DMS153 (cell line): ENCODE measurements at regions not wholly inside any gene's neighbourhood (a gene's known extent, or its start where the extent isn't known, plus 50 kb on each side); places are given as distances from the start of the nearest gene placed in this dataset.
"Not testable (repeated sequence)": the region's sequence is repeated elsewhere in the genome, so short reads cannot be mapped to it uniquely, and the experiment has no call there.

ENCODE experiments used
- DNase-seq: peaks from one replicate; lab custom pipeline; 2025; lab: John Stamatoyannopoulos, UW

DNA sequence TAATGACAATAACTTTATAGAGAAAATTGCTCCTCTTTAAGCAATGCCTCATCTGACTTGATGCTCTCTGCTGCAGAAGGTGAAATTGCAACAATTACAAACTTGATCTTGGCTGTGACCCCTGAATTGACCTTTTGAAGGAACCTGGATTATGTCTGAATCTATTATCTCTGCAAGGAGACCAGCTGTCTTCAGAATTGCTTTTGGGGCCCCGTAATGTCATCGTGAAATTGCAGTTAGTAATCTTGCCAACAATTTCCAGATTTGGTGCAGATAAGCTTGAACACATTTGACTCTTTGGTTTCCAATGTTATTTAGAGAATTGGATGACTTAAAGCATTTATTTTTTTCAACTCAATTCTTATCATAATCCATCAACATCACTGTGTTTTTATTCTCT lies 520.6 kb downstream of the CCSER2 start:
- DNase-seq: no peak

DNA sequence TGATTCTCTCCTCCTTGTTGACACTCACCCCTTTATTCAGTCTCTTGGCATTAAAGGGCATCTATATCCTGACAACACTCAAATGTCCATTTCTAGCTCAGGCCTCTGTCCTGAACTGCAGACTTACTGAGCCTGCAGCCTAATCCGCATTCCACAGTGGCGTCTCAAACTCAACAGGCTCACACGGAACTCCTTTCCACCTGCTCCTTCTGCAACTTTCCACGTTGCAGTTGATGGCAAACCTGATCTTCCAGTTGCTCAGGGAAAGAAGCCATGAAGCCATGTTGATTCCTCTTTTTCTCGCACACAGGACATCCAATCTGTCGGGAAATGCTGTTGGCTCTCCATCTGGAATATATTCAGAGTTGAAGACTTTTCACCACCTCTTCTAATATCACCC lies 522.4 kb downstream of the CCSER2 start:
- DNase-seq: no peak

DNA sequence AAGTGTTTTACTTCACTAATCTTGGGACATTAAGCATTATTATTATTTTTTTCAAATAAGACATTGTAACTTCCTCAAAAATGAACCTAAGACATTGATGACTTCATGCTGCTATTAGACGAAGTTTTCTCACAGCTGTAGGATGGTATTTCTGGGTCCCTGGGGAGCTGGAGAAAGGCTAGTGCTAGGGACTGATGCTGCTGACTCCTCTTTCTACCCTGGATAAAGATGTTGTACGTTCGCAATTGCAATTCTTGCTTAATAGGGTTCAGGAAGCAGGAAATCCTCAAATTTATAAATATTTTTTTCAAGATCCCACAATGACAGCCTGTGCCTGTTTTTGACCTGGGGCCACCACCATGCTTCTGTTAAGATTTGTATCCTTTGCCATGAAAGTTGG lies 526.0 kb downstream of the CCSER2 start:
- no peak for DNase-seq

DNA sequence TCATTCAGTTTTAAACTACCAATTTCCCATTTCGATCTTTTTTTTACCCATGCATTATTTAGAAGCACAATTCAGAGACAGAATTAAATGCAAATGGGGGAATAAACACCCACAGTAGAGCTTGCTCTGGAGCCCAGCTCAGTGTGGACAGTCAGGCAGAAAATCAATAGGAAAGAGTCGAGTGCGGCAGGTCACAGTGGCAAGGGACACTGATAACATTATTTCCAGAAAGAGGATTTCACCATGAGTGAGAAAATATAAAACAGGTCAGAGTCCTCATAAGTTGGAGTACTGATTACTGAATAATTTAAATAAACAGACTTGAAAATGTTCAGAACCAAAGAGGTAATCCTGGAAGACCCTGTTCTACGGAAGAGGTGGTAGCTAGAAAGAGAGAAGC lies 532.5 kb downstream of the CCSER2 start:
- no peak for DNase-seq

DNA sequence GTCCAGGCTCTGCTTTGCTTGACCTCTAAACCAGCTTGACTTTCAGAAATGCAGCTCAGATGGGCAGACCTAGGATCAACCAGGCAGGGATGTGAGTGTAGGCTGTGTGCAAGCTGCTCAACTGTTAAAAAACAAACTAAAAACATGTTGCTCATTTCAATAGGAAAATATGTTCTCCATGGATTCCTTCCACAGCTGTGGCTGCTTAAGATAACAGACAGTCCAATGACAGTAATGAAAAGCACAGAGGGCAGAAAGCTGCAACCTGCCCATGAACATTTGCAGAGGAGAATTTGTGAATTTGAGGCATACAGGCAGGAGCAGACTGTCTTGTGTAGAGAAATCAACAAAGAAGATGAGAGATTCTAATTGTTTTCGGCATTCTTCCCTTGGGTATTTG lies 534.2 kb downstream of the CCSER2 start:
- DNase-seq: no peak

DNA sequence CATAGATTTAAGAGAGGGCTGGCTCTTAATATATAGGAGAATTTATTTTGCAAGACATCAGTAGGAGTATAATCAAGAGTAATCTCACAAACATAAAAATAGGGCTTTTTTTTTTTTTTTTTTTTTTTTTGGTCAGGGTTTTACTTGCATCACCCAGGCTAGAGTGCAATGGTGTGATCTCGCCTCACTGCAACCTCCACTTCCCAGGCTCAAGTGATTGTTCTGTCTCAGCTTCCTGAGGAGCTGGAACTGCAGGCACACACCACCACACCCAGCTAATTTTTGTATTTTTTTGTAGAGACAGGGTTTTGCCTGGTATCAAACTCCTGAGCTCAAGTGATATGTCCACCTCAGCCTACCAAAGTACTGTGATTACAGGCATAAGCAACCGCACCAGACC lies 535.3 kb downstream of the CCSER2 start:
- no peak for DNase-seq

DNA sequence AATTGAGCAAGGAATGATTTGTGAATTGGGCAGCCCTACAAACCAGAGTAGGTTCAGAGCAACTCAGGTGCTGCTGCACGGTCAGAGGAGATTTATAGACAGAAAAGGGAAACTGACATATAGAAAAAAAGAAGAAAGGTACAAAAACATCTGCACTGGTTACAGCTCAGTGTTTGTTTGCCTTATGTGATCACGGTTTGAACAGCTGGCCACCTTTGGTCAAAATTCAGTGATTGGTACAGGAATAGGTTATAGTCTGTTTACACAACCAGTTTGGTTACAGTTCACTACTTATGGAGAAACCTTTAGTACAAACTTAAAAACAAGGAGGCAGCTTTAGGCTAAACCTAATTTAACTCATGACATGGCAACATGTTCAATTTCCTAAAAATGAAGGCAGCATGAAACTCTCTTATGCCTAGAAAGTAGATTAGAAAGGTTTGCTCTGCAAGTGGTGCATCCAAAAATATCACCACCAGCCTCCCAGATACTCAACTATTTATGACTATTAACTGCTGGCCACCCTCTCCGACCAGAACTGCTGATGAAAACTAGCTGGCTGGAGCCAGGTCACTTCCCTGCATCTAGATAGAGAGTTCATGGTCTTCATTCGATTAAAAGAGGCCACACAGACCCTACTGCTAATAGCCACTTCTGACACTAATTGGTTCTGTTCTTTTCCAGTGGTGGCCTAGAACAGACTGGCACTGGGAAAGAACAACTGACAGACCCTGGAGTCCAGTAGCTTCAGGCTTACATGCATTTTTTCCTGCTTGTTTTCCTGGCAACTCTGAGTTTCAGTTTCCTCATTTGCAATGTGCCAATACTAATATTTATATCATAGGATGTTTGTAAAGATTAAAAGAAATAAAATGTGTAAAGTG lies 548.0 kb downstream of the CCSER2 start:
- no peak for DNase-seq

DNA sequence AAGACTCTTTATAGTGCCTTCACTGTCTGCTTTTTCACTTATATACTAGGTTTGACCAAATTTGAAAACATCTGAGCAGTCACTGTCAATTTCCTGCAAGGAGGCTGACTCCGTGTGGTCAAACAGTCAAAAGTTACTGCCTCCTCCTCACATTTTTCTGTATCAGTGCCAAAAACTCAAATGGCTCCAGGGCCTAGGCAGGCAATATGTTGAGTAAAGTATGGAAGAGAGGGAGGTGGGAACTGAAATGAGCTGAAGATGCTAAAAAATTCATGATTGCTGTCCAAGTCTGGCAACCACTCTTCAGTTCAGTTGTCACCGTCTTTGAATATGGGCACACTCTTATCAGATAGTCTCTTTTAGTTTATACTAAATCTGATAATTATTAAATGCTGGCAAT lies 551.6 kb downstream of the CCSER2 start:
- DNase-seq: no peak

DNA sequence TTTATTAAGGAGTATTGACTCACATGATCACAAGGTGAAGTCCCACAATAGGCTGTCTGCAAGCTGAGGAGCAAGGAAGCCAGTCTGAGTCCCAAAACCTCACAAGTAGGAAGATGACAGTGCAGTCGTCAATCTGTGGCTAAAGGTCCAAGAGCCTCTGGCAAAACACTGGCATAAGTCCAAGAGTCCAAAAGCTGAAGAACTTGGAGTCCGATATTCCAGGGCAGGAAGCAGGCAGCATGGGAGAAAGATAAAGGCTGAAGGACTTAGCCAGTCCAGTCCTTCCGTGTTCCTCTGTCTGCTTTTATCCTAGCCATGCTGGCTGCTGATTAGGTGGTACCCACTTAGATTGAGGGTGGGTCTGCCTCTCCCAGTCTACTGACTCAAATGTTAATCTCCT lies 553.3 kb downstream of the CCSER2 start:
- not testable (repeated sequence) for DNase-seq

DNA sequence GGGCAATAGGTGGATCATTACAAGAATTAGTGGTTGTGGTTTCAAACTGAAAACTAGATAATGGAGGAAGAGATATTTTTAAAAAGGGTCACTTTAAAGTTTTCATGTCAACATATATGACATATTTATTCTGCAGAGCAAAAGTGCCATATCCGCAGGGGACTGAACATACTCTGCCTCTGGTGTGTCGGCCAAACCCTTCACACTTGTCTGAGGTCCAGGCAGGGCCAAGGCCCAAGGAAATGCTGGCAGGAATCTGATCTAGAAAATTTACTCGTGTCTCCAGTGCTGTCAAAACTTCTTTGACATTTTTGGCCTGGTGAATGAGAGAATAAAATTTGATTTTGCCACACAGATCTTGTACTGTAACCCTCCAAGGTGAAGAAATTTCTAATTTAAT lies 562.3 kb downstream of the CCSER2 start:
- DNase-seq: no peak

DNA sequence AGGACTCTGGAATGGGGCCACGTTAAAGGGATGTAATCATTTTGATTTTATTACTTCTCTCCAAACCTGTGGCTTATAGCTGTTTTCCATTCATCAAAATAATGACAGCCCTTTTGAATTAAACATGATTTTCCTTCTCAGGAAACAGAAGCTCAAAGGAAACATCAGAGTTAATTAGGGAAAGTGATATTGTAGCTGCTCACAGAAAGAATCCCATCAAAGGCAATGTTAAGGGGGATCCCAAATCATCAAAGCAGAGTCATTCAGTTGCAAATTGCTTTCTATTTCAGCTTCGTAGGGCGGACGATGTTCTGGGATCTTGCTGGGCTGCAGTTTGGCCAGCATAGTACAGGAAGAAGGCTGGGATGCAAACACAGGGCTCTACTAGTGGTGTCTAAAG lies 563.2 kb downstream of the CCSER2 start:
- DNase-seq: no peak

DNA sequence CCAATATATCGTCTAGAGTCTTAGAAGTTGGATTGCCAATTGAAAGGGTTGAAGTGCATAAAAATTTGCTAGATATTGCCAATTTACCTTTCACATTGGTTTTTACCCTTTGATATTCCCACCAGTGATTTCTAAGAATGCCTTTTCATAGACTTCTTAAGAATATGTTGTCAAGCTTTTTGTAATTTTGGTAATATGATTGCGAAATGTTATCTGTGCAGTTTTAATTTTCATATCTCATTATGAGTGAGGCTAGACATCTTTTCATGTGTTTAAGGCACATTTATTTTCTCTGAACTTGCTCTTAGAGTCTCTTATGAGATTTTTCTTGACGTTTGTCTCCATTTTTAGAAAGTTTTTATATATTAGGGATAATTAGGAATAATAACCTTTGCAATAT lies 567.2 kb downstream of the CCSER2 start:
- DNase-seq: no peak

DNA sequence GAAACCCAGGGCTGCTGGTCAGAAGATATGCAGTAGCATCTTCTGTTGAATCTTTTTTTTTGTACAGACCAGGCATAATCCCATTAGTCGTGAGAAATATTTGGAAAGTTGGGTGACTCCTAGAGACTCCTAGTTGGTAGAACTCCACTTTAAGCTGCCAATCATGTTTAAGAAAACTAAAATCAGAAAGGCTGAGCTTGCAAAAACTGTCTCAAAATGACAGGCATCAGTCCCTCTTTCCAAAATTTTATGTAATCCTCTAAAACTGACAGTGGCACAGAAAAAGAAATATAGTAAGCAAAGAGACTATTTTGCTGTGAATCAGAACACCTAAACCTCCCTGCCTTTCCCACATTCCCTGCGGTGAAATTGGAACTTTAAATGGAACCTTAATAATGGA lies 568.5 kb downstream of the CCSER2 start:
- DNase-seq: no peak

DNA sequence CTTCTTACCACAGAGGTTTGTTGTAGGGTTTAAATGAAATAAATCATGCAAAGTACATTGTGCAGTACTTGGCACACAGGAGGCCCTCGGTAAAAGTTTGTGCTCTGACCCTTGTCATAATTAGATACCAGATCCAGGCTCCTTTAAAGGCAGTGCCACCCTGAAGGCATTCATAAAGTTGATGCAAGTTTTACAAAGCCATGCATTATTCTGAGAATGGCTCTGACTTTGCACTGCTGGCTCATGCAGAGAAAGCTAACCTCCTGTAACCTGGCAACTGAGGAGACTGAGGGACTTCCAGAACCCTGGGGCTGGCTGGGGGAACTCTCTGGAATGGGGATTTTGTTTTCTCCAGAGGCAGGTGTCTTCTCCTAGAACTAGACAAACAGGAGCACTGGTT lies 570.9 kb downstream of the CCSER2 start:
- no peak for DNase-seq

DNA sequence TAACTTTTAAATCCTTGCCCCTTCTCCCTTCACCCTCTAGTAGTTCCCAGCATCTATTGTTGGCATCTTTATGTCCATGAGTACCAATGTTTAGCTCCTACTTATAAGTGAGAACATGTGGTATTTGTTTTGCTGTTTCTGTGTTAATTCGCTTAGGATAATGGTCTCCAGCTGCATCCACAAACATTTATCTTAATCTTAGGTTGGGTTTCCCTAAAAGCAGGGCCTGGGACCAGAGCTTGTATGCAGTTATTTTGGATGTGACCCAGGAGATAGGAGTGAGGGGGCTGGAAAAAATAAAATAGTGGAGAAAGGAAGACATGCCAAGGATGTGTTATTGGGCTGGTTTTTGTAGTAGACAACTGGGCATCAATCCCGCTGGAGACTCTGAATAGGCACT lies 571.8 kb downstream of the CCSER2 start:
- DNase-seq: no peak

DNA sequence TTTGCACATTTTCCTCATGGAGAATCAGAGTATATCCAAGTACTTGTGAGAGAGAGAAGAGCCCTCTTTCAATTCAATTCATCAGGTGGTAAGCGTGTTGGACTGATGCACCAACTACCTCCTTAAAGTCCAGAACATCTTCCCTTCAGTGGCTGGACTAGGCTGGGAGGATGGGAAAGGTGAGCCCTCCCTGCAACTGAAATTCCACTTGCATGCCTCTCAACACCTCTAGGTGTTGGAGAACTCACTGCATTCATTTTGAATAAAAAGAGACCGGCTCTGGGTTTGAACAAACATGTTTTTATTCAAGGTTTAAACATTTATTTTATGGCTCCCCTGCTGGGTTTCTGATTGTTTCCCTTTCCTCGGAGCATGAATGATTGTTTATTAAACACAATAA lies 573.5 kb downstream of the CCSER2 start:
- no peak for DNase-seq

DNA sequence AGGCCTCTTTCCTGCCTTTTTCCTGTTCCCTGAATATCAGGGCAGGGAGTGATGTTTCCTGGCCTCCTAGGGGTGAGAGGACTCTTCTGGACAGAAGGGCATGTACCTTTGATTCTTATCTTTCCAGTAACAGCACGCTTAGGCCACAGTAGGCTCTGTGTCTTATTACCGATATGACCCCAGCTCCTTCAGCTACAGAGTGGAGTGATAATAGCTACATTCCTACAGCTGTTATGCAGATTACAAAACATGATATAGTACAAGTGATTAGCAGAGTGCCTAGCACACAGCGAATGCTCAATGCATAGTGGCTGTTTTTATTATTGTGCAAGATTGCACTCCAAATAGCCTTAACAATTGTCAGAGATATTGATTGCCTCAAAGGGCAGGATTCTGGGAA lies 574.2 kb downstream of the CCSER2 start:
- DNase-seq: no peak

DNA sequence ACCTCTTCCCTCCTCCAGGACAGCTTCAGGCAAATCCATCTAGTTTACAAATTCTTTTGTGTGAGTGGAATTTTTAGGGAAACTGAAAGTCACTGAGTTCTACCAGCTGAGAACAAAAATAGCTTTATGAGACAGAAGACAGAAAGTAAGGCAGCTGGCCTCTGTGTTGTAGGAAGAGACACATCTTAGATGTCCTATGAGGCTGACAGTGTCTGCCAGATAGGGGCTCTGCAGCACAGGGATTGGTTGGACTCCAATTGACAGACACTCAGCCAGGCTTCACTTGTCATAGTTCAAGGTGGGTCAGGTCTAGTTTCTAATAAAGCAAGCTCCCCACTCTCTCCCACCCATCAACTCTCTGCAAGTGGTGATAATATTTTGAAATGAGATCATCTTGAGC lies 574.9 kb downstream of the CCSER2 start:
- DNase-seq: no peak

DNA sequence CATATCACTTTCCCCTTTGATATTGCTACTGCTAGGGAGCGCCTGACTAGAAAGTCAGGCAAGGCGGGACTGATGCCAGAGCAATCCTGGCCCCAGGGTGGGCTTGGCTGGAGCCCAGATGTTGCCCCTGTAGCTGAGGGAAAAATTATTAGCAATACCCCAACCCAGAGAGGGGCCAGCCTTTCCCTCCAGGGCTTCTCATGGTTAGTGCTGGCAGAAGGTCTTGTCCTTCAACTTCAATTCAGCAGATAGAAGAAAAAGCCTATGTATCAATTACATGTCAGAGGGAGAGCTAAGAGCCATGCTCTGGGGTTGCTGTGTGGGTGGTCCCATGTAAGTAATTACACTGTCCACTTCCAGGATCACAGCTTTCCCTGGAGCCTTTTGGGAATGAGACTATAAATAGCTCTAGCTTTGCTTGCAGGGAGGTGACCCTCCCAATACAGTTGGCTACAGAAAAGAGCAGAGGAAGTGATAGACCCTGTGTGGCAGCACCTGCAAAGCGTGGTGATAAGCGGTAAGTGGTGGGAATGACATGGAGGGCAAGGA lies 579.1 kb downstream of the CCSER2 start:
- DNase-seq: no peak

DNA sequence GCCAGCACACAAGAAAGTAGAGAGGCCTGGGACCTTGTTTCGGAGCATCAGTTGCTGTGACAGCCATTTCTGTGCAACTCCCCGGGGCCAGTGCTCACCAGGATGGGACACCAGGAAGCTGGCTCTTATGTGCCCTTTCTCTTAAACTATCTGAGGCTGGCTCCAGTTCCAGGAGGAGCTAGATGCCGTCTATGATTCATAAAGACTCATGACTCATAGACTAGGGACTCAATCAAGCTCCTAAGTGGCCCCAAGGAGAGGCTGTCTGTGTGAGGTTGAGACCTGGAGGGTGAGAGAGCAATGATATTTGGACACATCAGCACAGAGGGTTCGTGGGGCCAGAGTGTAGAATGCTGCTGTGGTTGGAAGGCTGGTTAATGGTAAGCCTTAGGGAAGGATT lies 580.1 kb downstream of the CCSER2 start:
- DNase-seq: no peak

DNA sequence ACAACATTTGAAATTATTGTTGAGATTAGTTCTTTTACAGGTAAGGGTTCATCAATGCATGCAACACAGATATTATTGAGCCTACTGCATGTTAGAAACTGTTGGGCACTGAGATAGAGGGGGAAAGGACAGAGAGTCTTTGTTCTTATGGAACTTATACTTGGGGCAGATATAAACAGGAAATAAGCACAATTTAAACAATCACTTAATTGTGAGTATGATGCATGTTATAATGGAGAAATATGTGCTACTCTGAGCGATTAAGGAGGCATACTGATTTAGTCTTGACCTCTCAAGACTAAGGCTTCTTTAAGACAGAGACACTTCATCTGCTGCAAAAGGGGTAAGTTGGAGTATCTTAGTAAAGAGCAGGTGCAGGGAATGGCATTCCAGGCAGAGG lies 593.3 kb downstream of the CCSER2 start:
- no peak for DNase-seq

DNA sequence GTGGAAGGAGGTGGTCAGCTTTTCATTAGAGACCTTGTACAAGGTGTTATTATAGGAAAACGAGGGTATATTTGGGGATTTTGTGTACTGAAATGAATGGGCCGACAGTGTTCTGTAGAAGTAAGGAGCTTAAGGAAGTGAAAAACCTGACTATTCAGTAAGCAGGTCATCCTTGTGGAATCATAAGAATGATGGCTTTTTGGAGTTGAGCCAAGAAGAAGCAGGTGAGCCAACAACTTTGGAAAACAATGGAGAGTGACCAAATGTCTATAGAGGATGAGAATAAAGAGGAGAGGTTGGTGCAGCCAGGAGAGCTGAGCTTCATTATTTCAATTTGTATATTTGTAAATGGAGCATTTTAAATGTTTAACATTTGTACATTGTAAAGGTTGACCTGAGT lies 595.7 kb downstream of the CCSER2 start:
- no peak for DNase-seq

DNA sequence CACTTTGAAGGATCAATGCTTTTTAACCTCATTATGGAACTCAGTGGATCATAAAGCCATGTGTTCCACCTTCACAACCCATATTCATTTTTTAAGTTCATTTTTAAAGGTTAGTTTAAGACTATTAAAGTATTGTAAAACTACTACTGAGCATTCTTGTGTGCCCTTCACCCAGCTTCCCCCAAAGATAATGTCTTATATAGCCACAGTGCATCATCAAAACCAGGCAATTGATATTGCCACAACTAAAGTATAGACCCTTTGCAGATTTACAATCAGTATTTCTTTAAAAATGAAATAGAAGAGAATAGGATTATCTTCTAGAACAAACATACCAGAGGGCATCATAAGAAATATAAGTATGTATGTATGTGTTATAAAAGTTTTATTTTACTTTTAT lies 597.1 kb downstream of the CCSER2 start:
- no peak for DNase-seq

DNA sequence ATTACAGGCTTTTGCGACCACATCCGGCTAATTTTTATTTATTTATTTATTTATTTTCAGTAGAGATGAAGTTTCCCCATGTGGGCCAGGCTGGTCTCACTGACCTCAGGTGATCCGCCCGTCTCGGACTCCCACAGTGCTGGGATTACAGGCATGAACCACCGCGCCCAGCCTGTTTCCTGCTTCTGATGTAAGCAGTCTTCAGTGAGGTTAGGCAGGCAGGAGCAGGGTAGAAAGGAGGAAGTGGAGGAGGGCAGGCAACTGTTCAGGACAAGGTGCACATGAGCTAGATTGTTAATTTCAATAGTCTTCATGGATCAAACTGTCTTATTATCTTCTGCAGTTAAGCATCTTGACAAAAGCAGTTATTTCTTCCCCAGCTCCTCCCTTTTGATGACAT lies 605.0 kb downstream of the CCSER2 start:
- DNase-seq: no peak
